ENCODE measurements at regions not wholly inside any gene's neighbourhood (a gene's known extent, or its start where the extent isn't known, plus 50 kb on each side); places are given as distances from the start of the nearest gene placed in this dataset.

- intact Hi-C loops (cut with micrococcal nuclease): no loop called here
- no TSS peak for BruUV-seq (replicated peaks)
These were observed 245.9 kb downstream of the PRDM2 start for GRCh38 chr1:13945856-13946255.

More at GRCh38 chr1:13945856-13946255, 245.9 kb downstream of the PRDM2 start:
- no peak for TF ChIP-seq POLR2AphosphoS5 (IDR thresholded peaks at IDR 0.05; ENCODE audit: insufficient read depth, low read depth, low read length)
- no peak for TF ChIP-seq FOS (IDR thresholded peaks at IDR 0.05; ENCODE audit: borderline replicate concordance, insufficient read depth, low read length)
- TF ChIP-seq GATA2 (IDR thresholded peaks at IDR 0.05; ENCODE audit: insufficient read depth, insufficient read length, low read depth, low read length): no peak
- TF ChIP-seq MYC (IDR thresholded peaks at IDR 0.05; ENCODE audit: low read depth, low read length): no peak
- no peak for TF ChIP-seq JUN (IDR thresholded peaks at IDR 0.05; ENCODE audit: borderline replicate concordance, insufficient read depth, insufficient read length, low read depth)
- no peak for TF ChIP-seq CTCF (IDR thresholded peaks at IDR 0.05; ENCODE audit: extremely low read depth in 1 of 2, insufficient read depth in 1 of 2, low read depth in 1 of 2, low read length in 2 of 2)
- no peak for TF ChIP-seq POLR2A (IDR thresholded peaks at IDR 0.05; ENCODE audit: low read depth, low read length)
- TF ChIP-seq MAX (IDR thresholded peaks at IDR 0.05; ENCODE audit: insufficient read depth, insufficient read length): no peak
- TF ChIP-seq EZH2 (IDR thresholded peaks at IDR 0.05; ENCODE audit: borderline replicate concordance, low read depth, low read length, severe bottlenecking): no peak
- no peak overlapping the region for H2AFZ ChIP-seq (ENCODE audit: low read depth, low read length)
- ChIA-PET CTCF (no interaction called here), POLR2A (no interaction called here)
- no peak overlapping the region for H3K4me3 ChIP-seq (replicated peaks in 1 of 3; ENCODE audit: insufficient read depth in 1 of 3, low read depth in 1 of 3, low read length in 3 of 3)
- no peaks in the 10 kb centered on the region for H4K20me1 ChIP-seq (replicated peaks; ENCODE audit: control insufficient read depth, extremely low read depth, insufficient read depth, low read length)
- H3K4me2 ChIP-seq (ENCODE audit: insufficient read depth, low read length): no peak overlapping the region
- dilution Hi-C loops (cut with MboI; ENCODE audit: extremely low pct_ligation_motif_present, low sequenced_read_pairs): no loop called here
- H3K27me3 ChIP-seq (ENCODE audit: control insufficient read depth in 2 of 2, insufficient read depth in 2 of 2, low read length in 2 of 2): no peaks in the 10 kb centered on the region
- no peak overlapping the region for H3K27ac ChIP-seq (ENCODE audit: insufficient read depth, low read depth, low read length)
- DNase-seq (ENCODE audit: low read depth, low spot score) (no peak), FAIRE-seq (no peak)
- H3K9me3 ChIP-seq (replicated peaks; ENCODE audit: control insufficient read depth, insufficient read depth, low read length): peaks cover 2% of the 10 kb centered on the region
- H3K36me3 ChIP-seq (ENCODE audit: control insufficient read depth in 2 of 2, extremely low read depth in 1 of 2, insufficient read depth in 2 of 2, low read length in 2 of 2): no peaks in the 10 kb centered on the region
- no peaks in the 10 kb centered on the region for H3K79me2 ChIP-seq (ENCODE audit: control insufficient read depth, insufficient read depth, low read length)
- no peaks in the 10 kb centered on the region for H3K9me1 ChIP-seq (replicated peaks; ENCODE audit: control insufficient read depth, extremely low read depth, insufficient read depth, low read length)
- no peaks in the 10 kb centered on the region for H3K4me1 ChIP-seq (ENCODE audit: control insufficient read depth, extremely low read depth, insufficient read depth, low read length)
- no peak overlapping the region for H3K9ac ChIP-seq (replicated peaks; ENCODE audit: extremely low read depth, insufficient read depth, low read length)
